ENCODE measurements at regions not wholly inside any gene's neighbourhood (a gene's known extent, or its start where the extent isn't known, plus 50 kb on each side); places are given as distances from the start of the nearest gene placed in this dataset.

DNA sequence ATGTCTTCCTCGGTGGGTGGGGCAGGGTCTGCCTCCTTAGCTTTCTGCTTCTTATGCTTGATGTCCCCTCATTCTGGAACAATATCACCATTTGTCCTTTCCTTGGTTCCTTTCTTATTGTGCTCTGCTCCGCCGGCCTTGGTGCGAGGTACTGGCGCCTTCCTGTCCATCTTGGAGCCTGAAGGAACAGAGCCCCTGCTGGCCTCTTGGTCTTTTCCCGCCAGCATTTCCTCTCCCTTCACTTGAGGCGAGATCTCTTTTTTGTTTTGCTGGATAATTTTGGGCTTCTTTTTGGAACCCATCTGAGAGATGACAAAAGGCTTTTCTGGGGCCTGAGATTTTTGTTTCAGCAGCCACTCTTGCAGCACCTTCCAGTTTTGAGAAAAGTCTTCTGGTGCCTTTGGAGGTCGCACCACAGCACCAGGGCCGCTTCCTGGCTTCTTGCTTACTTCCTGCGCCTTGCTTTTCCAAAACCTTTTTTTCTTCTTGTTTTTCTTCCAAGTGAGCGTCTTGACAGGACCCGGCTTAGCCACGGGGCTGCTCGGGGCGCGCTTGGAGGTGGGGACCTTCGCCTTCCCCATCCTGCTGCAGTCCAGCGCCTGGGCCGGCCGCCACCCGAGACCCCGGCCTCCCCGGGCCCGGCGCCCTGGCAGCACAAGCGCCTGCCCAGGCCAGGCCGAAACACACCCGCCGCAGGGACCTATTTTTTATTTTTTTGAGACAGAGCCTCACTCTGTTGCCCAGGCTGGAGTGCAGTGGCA, 127.1 kb downstream of the KLF13 start:
- TF ChIP-seq, protein P1, sequence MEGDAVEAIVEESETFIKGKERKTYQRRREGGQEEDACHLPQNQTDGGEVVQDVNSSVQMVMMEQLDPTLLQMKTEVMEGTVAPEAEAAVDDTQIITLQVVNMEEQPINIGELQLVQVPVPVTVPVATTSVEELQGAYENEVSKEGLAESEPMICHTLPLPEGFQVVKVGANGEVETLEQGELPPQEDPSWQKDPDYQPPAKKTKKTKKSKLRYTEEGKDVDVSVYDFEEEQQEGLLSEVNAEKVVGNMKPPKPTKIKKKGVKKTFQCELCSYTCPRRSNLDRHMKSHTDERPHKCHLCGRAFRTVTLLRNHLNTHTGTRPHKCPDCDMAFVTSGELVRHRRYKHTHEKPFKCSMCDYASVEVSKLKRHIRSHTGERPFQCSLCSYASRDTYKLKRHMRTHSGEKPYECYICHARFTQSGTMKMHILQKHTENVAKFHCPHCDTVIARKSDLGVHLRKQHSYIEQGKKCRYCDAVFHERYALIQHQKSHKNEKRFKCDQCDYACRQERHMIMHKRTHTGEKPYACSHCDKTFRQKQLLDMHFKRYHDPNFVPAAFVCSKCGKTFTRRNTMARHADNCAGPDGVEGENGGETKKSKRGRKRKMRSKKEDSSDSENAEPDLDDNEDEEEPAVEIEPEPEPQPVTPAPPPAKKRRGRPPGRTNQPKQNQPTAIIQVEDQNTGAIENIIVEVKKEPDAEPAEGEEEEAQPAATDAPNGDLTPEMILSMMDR (conservative IDR thresholded peaks at IDR 0.05 in 1 of 2, IDR thresholded peaks at IDR 0.05 in 1 of 2; ENCODE audit: low read depth in 1 of 2, low read length in 2 of 2), result no peak
- TF ChIP-seq EZH2 (IDR thresholded peaks at IDR 0.05; ENCODE audit: low read length, missing control alignments), result no peak
